ENCODE measurements at regions not wholly inside any gene's neighbourhood (a gene's known extent, or its start where the extent isn't known, plus 50 kb on each side); places are given as distances from the start of the nearest gene placed in this dataset.

DNA sequence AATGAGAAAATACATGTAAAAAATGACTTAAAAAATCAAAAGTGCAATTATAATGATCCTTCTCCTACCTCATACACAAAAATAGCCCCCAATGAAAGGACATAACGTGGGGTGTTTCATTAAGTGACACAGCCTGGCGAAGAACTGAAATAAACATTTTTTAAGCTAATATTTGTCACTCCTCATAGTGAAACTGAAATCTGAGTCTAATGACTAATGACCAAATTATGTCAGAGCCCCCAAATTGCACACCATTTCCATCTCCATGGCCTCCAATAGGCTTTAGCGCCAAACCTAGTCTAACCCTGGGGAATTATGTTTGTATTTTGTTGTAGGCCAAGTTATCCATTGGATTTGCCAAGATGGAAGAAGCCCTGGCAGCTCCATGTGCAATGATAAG is 119.1 kb downstream of the WT1 start:
- no CpG with 5 or more reads among the region's 3 CpGs for WGBS, 2 experiments (ENCODE audit: extremely low coverage in 2 of 2, insufficient read length in 1 of 2)
- no peak overlapping the region for H2AK9ac ChIP-seq (replicated peaks; ENCODE audit: low read depth, low read length, poor library complexity)
- no peak overlapping the region for H2BK20ac ChIP-seq (ENCODE audit: low read depth, low read length)
- H3K23ac ChIP-seq (ENCODE audit: low read depth, low read length) = no peak overlapping the region
- H2BK15ac ChIP-seq (ENCODE audit: low read depth, low read length) = no peak overlapping the region
- H2BK5ac ChIP-seq (ENCODE audit: low read depth, low read length, poor library complexity, severe bottlenecking) = no peak overlapping the region
- no TSS peak for BruUV-seq (replicated peaks)
- no peak overlapping the region for H2AK5ac ChIP-seq (ENCODE audit: low read depth, low read length)
- H3K9ac ChIP-seq (ENCODE audit: low read depth, low read length) = no peak overlapping the region
- H2BK120ac ChIP-seq (ENCODE audit: low read depth, low read length) = no peak overlapping the region
- H3K4me1 ChIP-seq (ENCODE audit: control insufficient read depth, insufficient read depth, low read length) = no peaks in the 10 kb centered on the region
- ATAC-seq (ENCODE audit: low read depth) (no peak), DNase-seq (no peak)
- H3K4me2 ChIP-seq (ENCODE audit: low read depth, low read length) = no peak overlapping the region
- no peak overlapping the region for H3K4ac ChIP-seq (ENCODE audit: low read depth, low read length)
- H3K79me1 ChIP-seq (ENCODE audit: low read depth in 1 of 2, low read length in 2 of 2) = no peaks in the 10 kb centered on the region
- intact Hi-C loops (cut with micrococcal nuclease) (no loop called here), in situ Hi-C loops (cut with MboI; ENCODE audit: low sequenced_read_pairs) (no loop called here), dilution Hi-C loops (cut with HindIII; ENCODE audit: low sequenced_read_pairs, unreplicated experiment) (no loop called here)
- no peaks in the 10 kb centered on the region for H4K20me1 ChIP-seq (ENCODE audit: insufficient read depth, low read length)
- no peak overlapping the region for H3K14ac ChIP-seq (replicated peaks; ENCODE audit: low read depth, low read length)
- H3K18ac ChIP-seq (ENCODE audit: low read depth, low read length) = no peak overlapping the region
- POLR2A ChIA-PET (ENCODE audit: unreplicated experiment) = no interaction called here
- H3K4me3 ChIP-seq (ENCODE audit: insufficient read depth, low read depth, low read length) = no peak overlapping the region
- TF ChIP-seq MAFK (IDR thresholded peaks at IDR 0.05; ENCODE audit: low read depth, low read length) (no peak), CEBPB (IDR thresholded peaks at IDR 0.05; ENCODE audit: low read depth, low read length) (no peak), MAZ (IDR thresholded peaks at IDR 0.05; ENCODE audit: borderline replicate concordance, low read depth, low read length) (no peak), CTCF (conservative IDR thresholded peaks at IDR 0.05; ENCODE audit: low read depth, low read length) (no peak), RFX5 (IDR thresholded peaks at IDR 0.05; ENCODE audit: low read depth, low read length) (no peak), NFE2L2 (IDR thresholded peaks at IDR 0.05; ENCODE audit: low read depth, low read length) (no peak)
- H3K36me3 ChIP-seq (ENCODE audit: control insufficient read depth, insufficient read depth, low read length) = no peaks in the 10 kb centered on the region
- H4K91ac ChIP-seq (ENCODE audit: insufficient read depth, low read depth, low read length) = no peak overlapping the region
- H4K5ac ChIP-seq (ENCODE audit: low read depth, low read length) = no peak overlapping the region
- no peaks in the 10 kb centered on the region for H3K9me3 ChIP-seq (ENCODE audit: control insufficient read depth, insufficient read depth, low read length)
- peaks cover 4% of the 10 kb centered on the region; the same call in 1 of the 2 replicates for H3K27me3 ChIP-seq (ENCODE audit: control insufficient read depth, insufficient read depth, low read length)
- no peak overlapping the region for H2AFZ ChIP-seq (replicated peaks; ENCODE audit: low read length, poor library complexity)
- H3K9me1 ChIP-seq (ENCODE audit: insufficient read depth, low read length) = no peaks in the 10 kb centered on the region
- CTCF ChIA-PET = no interaction called here
- H3K56ac ChIP-seq (ENCODE audit: extremely low read depth, insufficient read depth, low read length) = no peak overlapping the region
- H4K8ac ChIP-seq (ENCODE audit: low read depth in 2 of 2, low read length in 2 of 2) = no peak overlapping the region
- H3K27ac ChIP-seq (ENCODE audit: insufficient read depth, low read length) = no peak overlapping the region

Measured in IMR-90 (cell line).